Superior temporal gyrus (tissue), 1 donor: ENCODE measurements at regions not wholly inside any gene's neighbourhood (a gene's known extent, or its start where the extent isn't known, plus 50 kb on each side); places are given as distances from the start of the nearest gene placed in this dataset.

Experiments
- DNase-seq: peaks from one replicate; pipeline ENCODE4 v3.0.0-alpha.2; 2016; ENCODE audit errors: extremely low spot score

DNA sequence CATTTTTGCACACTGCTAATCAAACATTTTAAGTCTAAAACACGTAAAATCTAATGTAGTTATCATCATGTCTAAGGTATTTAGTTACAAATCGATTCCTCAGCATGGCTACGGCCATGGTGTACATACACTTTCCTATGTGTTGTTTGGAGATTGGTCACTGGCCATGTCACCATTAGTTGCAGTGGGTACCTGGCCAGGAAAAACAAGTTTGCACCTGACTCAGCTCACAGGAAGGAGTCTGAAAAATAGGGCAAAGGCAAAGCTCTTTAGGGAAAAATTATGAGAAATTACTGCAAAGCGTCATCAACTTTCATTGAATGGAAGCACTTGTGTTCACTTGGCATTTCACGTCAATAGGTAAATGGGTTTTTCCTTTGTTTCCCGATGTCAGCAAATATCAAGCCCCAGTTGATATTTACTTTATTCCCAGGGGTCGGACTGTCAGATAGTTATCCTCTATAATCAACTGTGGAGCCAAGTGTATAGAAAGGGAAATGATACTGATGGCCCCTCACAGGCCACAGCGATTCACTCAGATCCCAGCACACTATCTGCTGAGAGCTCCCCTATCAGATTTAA is 626.0 kb upstream of the ADAMTS16 start:
- DNase-seq = no peak

DNA sequence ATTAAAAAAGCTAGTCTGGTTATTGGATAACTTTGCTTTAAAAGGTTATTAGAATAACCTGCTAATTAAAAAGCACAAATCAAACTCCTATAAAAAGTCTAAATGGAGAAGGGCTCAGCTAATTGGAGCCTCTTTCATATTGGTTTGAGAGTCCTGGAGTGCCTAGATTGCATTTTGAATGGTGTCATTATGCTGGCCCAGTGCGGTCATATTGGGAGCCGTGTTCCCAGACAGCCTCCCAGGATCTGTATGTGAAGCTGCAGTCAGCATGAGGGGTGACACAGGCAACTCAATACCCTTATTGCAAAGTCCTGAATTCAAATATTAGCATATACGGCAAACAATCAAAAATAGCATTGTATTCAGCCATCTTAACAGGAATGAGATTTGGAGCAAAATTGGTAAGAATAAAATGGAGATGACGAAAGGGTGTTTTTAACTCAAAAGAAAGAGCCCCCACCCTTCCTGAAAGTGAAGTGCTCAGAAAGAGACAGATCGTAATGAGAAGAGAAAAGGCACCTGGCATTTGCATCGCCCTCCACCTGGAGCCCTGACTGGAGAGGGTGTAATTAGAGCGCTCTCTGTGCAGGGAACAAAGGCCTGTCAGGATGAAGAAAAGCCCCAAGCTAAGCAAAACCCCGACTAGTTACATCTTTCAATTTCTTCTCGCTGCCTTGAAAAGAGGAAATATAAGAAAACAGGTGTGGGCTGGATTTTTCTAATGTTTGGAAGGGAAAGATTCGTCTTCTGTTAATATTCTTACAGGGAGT is 621.0 kb upstream of the ADAMTS16 start:
- no peak for DNase-seq

DNA sequence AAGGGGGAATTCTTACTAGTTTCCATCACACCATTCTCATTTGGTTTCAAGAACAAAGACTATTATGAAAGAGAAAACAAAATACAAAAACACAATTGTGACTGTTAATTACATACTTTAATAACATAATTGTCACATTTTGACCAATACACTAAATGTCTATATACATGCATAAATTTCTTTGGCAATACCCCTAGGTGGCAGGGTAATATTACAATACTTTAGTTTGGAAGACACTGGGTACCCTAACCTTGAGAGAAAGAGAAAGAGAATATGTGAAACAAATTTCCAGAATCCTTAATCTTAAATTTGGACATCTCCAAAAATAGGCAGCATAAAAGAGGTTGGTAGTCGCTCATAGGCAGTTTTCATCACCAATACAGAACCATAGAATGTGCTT is 619.6 kb upstream of the ADAMTS16 start:
- no peak for DNase-seq

DNA sequence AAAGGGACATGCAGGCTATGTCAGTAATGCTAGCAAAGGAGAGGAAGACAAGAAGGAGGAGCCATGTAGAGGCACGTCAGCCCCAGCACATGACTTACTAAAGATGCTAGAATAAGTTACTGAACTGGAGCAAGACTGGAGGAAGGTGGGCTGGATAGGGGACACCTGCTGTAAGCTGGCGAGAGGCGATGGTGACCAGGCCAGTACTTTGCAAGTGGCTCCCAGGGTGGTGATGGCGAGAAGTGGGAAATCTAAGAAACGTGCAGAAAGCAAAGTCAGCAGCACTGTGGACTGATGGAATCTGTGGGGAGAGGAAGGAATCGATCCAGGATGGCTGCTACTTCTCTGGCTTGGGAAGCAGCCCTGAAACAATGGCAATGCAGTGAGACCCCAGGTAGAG is 617.1 kb upstream of the ADAMTS16 start:
- DNase-seq = no peak

DNA sequence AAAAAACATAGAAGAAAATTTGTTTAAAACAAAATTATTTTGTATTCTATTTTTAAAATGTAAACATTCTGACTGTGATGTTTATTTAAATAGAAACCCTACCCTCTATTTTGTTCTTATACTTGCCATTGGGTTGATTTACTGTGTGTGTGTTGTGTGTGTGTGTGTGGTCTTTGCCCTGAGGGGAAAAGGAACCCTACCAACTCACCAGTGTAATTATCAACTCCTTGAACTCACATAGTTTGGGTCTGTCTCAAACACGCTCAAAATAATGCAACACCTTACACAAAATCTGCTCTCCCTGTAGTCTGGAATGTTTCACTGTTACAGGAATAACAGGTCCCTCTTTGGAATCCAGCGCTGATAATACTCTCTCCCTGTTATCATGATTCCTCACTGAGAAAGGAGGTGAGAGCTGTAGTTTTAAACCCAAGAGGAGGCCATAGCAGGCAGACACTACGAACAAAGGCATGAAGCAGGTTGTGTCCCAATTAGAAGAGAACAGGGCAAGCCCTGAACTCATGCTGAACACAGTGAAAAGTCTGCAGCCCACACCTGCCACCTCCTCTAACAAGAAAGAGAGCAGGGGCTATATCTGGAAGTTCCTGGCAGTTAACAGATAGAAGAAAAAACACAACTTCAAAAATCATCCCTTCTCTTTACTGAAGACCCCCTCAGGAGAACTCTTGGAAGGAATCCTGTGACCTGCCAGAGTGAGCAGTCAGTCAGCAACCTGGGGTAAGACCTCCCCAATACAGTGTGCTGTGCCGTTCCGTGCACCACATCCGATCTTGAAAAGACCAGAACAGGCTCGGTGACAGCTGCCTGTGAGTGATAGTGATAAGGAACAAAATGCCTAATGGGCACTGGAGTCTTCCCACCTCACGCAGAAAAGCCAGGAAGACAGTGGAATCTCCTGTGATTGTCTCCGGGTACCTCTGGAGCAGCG is 608.1 kb upstream of the ADAMTS16 start:
- DNase-seq = no peak

DNA sequence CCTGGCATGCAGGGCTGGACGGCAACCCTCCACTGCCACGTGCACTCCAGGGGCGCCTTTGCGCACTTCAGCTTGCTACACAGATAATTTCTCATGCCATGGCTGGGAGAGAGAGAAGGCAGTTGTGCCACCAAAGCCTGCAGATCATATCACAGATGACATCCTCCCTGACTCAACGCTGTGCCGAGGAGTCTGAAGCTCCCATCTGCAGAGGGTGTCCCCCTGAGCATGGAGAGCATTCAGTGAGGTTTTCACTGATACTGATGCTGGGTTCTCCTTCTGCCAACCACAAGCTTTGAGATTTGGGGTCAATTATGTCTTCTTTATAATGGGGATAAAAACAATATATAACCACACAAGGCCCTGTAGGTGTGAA is 607.4 kb upstream of the ADAMTS16 start:
- DNase-seq = no peak

DNA sequence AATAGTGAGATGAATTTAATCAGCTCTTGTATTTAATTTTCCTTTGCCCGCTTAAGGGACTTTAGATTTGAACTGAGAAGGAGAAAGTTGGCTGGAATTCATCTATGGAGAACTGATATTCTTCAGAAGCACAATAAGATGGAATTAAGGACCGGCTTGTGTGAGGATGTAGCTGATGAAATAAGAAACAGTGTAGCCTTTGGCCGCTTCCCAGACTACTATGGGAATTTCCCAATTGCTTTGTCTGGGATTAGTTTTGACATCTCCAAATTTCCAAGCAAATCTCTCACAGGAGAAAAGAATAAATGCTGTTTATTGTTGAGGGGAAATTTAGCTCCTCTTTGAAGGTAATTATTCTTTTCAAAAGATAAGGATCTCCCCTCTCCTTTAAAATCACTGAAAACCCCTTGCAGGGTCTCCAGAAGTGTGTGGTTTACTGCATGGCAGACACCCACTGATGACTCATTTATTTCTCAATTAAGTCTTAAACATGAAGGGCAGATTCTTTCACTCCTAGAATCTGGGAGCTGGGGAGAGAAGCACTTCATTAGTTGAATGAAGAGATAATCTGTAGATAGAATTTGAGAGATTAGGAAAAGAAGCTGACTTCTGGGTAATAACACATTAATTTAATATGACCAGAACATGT is 606.5 kb upstream of the ADAMTS16 start:
- DNase-seq = no peak

DNA sequence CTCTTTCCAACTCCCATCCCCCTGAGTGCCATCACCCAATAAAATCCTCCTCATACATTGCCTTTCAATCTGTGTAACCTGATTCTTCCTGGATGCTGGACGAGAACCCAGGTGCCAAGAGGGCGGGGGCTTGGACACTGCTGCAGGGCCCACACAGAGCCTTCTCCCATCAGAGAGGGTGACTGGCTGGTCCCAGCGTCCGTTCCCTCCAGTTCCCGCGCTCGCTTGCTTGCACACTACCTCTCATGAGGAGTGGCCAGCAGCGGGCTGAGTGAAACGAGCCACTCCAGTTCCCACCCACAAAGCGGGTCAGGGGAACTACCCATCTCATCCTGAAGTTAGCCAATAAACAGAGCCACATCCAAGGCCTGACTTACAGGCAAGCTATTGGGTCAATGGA is 602.6 kb upstream of the ADAMTS16 start:
- no peak for DNase-seq

DNA sequence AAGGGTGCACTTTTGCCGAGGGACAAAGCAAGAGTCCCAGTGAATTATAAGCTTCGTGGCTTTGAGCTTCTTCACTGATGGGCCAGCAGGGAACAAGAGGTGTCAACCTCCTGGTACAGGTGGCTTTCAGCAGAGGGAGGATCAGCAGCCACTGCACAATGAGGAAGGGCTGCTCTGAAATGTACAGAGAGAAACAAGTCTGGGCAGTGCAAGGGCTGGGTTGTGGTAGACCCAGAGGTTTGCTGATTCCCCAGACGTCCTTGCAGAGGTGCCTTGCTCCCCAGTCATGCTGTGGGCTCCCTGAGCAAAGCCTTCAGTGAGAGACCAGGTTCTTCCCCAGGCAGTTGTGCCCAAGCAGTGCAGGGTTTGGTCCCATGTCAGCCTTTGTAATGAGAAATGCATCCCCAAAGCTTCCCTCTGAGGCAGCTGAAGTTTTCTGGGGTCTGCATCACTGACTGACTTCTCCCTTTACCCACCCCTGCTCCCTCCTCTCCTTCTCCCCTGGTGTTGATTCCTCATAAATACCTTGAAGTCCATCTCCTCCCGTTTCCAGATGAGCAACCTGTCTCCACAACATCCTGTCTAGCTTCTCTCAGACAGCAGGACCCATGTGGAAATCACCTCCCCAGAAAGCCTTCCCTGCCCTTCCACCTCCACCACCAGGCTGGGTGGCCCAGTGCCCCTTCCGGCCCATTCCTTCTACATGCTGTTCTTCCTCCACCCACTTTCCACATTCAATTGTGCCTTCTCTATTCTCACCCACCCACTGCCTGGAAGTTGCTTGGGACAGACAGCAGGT is 599.6 kb upstream of the ADAMTS16 start:
- DNase-seq = no peak

DNA sequence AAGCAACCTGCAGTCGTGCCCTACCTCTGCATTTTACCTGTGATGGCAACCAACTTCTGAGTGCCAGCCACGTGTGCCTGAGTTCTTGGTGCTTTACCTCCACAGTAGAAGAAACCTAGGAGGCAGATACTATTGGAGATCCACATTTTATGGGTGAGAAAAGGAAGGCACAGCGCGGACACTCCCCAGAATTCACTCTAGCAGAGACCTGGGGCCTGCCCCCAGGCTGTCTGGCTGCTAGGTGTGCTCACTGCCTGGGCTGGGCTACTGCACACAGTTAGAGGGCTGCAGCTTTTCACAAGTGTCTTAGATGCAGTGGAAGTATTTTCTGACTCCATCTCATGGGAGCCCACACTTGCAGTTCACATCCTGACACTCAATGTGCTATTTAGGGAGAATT is 598.8 kb upstream of the ADAMTS16 start:
- no peak for DNase-seq

DNA sequence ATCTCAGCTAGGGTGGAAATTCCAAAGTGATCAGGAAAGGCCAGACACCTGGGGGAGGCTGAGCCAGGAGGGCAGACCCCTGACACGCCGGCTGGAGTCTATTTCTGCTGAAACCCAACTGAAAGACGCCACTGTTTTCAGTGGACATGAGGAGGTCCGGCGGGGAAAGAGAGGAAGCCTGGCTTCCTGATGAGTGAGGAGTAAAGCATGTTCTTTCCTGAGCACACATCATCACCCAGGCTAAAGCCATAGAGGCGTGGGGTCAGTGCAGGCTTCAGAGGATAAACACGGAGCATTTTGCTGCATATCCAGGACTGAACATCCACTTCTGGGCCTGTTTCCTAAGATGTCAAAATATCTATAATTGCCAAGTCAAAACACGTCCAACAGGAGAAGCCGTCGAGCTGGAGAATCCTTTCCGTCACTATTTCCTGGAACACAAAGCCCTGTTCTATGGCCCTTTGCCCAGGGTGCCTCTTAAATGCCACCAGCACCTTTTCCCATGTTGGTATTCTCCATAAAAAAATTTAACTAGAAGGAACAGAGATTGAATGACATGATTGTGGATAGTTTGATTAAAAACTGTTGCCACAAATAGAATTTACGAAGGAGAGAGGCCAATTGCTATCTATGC is 597.9 kb upstream of the ADAMTS16 start:
- DNase-seq = no peak

DNA sequence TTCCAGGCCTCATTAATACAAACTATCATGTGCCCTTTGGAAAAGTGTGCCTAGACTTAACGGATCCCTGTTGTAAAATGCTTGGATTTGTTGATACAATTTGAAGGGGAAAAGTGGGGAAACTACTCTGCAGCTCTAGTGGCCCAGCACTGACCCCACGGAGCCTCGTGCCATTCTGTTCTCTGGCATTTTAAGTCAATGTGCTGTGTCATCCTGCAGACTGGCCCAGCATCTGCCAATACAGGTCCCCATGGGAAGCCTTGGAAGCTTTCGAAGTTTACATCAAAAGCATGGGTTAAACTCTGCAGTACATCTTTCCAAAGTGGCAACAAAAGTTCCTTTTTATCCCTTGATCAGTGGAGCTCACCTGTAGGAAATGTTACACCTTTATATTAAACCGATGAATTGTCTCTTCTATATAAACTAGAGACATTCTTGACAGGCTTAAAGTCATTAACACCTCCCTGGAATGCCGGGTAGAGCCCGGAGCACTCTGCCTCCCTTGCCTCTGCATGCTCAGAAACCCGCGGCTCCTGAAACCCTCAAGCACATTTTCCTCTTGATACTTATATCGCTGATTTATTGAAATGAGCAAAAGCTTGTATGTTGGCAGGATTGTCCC is 596.0 kb upstream of the ADAMTS16 start:
- DNase-seq = no peak

DNA sequence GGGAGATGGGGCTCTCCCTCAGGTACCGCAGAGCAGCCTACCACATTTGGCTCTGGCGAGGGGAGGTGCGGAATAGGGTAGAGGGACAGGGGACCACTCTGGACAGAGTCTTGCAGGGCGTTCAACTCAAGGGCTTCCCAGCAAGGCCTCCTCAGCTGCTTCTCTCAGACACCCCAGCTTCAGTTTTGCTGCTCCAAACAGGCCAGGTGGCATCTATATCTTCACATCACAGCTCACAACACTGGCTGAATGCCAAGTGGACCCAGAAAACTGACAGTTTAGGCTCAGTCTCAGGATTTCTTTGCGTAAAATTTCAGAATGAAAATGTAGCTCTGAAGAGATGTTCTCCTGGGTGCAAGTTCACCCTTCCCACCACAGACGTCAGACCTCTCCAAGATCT is 592.6 kb upstream of the ADAMTS16 start:
- DNase-seq = no peak

DNA sequence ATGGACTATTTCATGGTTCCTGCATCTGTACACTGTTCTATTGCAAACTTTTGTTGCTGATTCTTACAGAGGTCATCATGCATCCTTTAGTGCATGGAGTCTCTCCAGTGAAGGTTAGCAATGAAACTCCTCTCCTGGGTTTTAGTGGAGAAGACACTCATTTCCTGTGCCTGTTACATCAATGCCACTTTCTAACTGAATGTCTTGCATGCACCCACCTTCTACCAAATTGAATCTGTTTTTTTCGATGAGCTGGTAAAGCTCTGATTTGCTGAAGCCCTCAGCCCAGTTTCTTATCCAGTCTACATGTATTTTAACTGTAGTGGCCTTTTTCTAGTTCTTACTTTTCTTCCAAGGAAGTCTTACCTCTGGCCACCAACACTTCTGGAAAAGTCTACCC is 591.8 kb upstream of the ADAMTS16 start:
- no peak for DNase-seq

DNA sequence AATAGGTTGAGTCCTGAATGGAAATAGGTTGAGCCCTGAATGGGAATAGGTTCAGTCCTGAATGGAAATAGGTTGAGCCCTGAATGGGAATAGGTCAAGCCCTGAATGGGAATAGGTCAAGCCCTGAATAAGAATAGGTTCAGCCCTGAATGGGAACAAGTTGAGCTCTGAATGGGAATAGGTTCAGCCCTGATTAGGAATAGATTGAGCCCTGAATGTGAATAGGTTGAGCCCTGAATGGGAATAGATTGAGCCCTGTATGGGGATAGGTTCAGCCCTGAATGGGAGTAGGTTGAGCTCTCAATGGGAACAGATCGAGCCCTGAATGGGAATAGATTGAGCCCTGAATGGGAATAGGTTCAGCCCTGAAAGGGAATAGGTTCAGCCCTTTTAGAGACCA is 590.8 kb upstream of the ADAMTS16 start:
- DNase-seq = no peak

DNA sequence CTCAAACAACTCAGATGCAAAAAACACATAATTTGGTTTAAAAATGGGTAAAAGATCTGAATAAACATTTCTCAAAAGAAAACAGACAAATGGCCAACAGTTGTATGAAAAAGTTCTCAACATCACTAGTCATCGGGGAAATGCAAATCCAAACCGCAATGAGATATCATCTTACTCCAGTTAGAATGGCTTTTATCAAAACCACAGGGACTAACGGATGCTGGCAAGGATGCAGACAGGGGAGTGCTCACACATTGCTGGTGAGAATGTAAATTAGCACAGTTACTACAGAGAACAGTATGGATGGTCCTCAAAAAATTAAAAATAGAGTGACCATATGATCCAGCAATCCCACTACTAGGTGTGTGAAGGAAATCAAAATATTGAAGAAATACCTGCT is 589.1 kb upstream of the ADAMTS16 start:
- DNase-seq = no peak

DNA sequence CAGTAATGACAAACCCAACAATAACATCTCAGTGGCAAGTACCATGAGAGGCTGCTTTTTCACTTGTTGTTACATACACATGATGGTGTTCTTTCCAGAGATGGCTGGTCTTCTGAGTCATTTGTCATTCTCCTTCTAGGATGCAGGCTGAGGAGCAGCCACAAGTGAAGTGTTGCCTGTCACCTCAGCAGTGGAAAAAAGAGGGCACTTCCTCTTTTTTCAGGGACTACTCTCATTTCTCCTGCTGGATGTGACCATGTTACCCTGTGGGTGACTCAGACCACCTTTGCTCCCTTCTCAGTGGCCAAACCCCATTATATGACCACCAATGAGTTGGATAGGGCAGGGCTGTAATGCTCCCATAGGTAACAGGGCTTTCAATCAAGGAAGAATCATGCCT is 587.0 kb upstream of the ADAMTS16 start:
- DNase-seq = no peak

DNA sequence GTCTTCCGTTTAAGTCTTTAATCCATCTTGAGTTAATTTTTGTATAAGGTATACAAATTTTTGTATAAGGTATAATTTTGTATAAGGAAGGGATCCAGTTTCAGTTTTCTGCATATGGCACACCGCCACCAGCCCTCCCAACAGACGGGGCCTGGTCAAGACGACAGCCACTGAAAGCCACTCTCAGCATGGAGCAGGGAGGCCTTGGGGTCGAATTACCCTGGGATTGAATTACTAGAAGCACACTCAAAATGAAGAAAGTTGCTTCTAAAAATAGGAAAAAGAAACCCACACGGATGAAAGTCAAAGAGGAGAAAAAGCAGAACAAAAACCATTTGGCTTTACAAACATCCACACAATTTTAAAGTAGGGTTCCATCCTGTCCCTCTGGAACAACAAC is 586.2 kb upstream of the ADAMTS16 start:
- no peak for DNase-seq

DNA sequence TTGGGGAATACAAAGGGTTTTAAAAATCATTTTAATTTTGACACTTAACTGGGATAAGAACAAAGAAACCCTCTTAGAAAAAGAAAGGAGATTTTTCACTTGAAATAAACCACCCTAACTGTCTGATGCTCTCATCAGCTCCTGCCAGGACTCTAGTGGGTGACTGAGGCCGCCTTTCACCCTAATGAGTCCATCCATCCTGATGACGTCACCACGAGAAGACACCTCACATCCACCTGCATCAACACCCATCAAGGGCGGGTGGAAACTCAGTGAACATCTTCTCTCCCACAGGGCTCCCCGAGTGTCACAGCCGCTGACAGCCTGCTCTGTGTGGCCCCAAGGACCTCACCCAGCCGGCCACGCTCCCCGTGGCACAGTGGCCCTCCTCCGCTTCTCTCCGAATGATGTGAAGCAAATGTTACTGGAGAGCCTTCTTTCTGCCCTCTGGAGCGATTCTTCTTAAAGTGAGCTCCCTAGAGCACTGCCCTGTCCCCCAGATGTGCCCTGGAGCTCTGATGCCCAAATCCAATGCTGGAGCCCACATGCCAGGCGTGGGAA is 584.3 kb upstream of the ADAMTS16 start:
- no peak for DNase-seq

DNA sequence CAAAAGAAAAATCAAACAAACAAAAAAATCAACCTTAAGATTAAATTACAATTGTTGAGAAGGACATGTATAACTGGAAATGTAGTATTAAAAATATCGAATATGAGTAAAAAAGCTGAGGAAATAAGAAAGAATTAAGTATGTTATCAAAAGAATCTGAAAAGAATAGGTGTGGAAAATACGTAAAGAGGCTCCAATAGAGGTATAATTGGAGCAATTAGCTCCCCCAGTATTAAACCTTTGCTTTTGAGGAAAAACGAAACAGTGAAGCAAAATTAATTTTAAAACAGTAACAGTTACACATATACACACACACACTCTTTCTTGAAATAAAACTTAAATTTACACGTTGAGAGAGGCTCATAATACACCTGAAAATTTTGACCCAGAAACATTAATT is 578.7 kb upstream of the ADAMTS16 start:
- no peak for DNase-seq
